Thoracic aorta (tissue), 2 donors: ENCODE measurements at regions not wholly inside any gene's neighbourhood (a gene's known extent, or its start where the extent isn't known, plus 50 kb on each side); places are given as distances from the start of the nearest gene placed in this dataset.

ENCODE experiments used
- ATAC-seq: fragments of 150-250 bp; one replicate; pipeline ENCODE4 v1.8.0; 2017; ENCODE audit warnings: low read depth; ENCODE audit not compliant: insufficient number of reproducible peaks, low FRiP score
- DNase-seq: peaks from one replicate; pipeline ENCODE4 v3.0.0-alpha.2; 2020; ENCODE audit warnings: low spot score
- H3K27ac ChIP-seq, 2 donors: fragments of 200-600 bp; sonication (generic); 1 replicate in 1 of 2; 2 replicates in 1 of 2; pipeline ENCODE4 v1.5.1; 2016; ENCODE audit warnings: mild to moderate bottlenecking in 2 of 2, moderate library complexity in 2 of 2
- H3K27me3 ChIP-seq: fragments of 200-600 bp; sonication (generic); replicated peaks from 2 replicates; pipeline ENCODE4 v1.6.0; 2016; ENCODE audit warnings: mild to moderate bottlenecking; ENCODE audit not compliant: insufficient read depth
- H3K36me3 ChIP-seq: fragments of 200-600 bp; sonication (generic); one replicate; pipeline ENCODE4 v1.5.1; 2016
- H3K4me1 ChIP-seq, 2 donors: fragments of 200-600 bp; sonication (generic); 1 replicate in 1 of 2; 2 replicates in 1 of 2; pipeline versions ENCODE4 v1.5.1 to v1.6.0; 2016; ENCODE audit warnings: low read depth in 2 of 2, mild to moderate bottlenecking in 1 of 2; ENCODE audit not compliant: control insufficient read depth in 1 of 2
- H3K4me3 ChIP-seq: fragments of 200-600 bp; sonication (generic); 2 replicates; pipeline ENCODE4 v1.5.1; 2016; ENCODE audit warnings: mild to moderate bottlenecking
- H3K9me3 ChIP-seq: fragments of 200-600 bp; sonication (generic); 2 replicates; pipeline ENCODE4 v1.5.1; 2016
- CTCF ChIP-seq: fragments of 200-600 bp; sonication (generic); IDR thresholded peaks from one replicate; pipeline ENCODE4 v1.5.1; 2019; ENCODE audit warnings: antibody characterized with exemption

- no peak for ATAC-seq
- no peaks in the 10 kb centered on the region for H3K36me3 ChIP-seq
- no peak for DNase-seq
- TF ChIP-seq CTCF = no peak
- no peak overlapping the region for H3K27ac ChIP-seq
- H3K4me1 ChIP-seq = no peaks in the 10 kb centered on the region
- no peak overlapping the region for H3K4me3 ChIP-seq
- no peaks in the 10 kb centered on the region for H3K9me3 ChIP-seq
- H3K27me3 ChIP-seq = no peaks in the 10 kb centered on the region
Measured at GRCh38 chr20:51079488-51079887, 56.6 kb upstream of the KCNG1 start.

DNA sequence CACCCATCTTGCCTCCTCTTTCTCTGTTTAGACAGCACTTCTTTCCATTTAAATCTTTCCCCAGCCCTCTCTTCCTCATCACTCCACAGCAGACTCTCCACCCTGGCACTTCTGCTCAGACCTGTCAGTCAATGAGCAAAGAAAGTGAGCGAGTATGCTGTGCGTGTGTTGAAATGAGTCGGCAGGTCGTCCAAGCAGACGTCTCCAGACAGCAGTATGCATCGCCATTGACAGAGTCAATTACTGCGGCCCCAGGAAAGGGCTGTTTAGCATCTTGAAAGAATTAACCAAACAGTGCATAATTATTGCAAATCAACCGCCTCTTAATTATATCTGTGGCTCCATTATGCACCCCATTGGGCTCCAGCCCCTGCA, 54.8 kb upstream of the KCNG1 start:
- no peak overlapping the region for H3K4me3 ChIP-seq
- no peak overlapping the region for H3K27ac ChIP-seq
- no peaks in the 10 kb centered on the region for H3K36me3 ChIP-seq
- TF ChIP-seq CTCF = no peak
- ATAC-seq (no peak), DNase-seq (no peak)
- no peaks in the 10 kb centered on the region for H3K27me3 ChIP-seq
- H3K4me1 ChIP-seq = no peaks in the 10 kb centered on the region
- no peaks in the 10 kb centered on the region for H3K9me3 ChIP-seq

DNA sequence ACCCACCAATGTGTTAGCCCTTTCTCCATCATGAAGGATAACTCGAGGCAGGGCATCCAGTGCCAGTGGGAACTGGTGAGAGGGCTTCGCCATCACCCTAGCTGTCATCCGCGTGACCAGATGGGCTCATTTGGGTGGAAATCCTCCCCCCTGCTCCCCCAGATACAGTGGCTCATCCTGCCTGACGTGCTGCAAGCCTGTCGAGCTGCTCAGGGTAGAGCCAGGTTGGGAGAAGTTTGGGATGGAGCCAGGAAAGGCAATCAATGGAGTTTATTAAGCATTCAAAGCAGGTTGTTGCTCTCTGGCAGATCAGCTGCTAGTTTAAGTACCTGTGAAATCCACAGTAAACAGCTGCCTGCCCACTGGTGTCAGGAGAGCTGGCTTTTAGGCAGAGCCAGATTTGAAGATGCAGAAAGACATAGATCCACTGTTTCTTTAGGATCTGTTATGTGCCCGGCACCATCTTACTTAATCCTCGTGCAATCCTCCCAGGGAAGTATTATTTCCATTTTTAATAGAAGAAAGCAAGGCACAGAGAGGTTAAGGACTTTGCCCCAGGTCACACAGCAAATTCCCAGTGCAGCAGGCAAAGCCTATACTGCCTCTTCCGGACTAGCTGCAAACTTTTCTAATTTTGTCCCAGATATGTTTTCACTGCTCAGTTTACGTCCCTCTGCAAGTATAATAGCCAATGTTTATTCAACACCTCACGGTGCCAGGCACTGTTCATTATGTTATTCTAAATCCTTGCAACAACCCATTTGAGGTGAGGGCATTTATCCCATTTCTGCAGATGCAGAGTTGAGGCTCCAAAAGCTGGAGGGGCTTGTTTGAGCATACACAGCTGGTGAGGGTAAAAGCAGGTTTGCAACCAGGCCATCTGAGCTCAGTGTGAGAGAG, 54.1 kb upstream of the KCNG1 start:
- TF ChIP-seq CTCF = no peak
- ATAC-seq = no peak
- DNase-seq = no peak
- no peak overlapping the region for H3K4me3 ChIP-seq
- H3K27ac ChIP-seq = no peak overlapping the region
- H3K36me3 ChIP-seq = no peaks in the 10 kb centered on the region
- no peaks in the 10 kb centered on the region for H3K27me3 ChIP-seq
- H3K9me3 ChIP-seq = no peaks in the 10 kb centered on the region
- H3K4me1 ChIP-seq = no peaks in the 10 kb centered on the region

DNA sequence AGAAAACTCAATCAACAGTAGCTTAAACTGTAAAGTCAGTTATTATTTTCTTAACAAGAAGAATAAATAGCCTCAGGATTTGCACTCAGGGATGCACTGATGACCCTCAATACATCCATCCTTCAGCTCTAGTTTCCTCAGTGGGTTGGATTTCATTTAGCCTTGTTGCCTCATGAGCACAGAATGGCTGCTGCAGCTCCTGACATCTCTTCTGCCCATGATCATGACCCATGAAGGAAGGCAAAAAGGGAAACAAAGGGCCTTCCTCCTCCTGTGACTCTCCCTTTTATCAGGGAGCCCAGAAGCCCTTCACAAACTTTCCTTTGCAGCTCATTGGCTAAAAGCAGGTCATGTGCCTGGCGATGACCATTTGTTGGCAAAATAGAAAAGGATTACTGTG, 51.2 kb upstream of the KCNG1 start:
- H3K36me3 ChIP-seq = no peaks in the 10 kb centered on the region
- H3K27me3 ChIP-seq = no peaks in the 10 kb centered on the region
- no peak overlapping the region for H3K4me3 ChIP-seq
- ATAC-seq (no peak), DNase-seq (no peak)
- no peaks in the 10 kb centered on the region for H3K9me3 ChIP-seq
- no peaks in the 10 kb centered on the region for H3K4me1 ChIP-seq
- no peak overlapping the region for H3K27ac ChIP-seq
- no peak for TF ChIP-seq CTCF
